HG03378 (cell line): ENCODE measurements at regions not wholly inside any gene's neighbourhood (a gene's known extent, or its start where the extent isn't known, plus 50 kb on each side); places are given as distances from the start of the nearest gene placed in this dataset.
"Not testable (repeated sequence)": the region's sequence is repeated elsewhere in the genome, so short reads cannot be mapped to it uniquely, and the experiment has no call there.

Experiments
- ATAC-seq: cut with Tn5 transposase; IDR thresholded peaks from one replicate; pipeline ENCODE4 v1.9.1; 2021; ENCODE audit warnings: mild to moderate bottlenecking, moderate library complexity; ENCODE audit not compliant: unreplicated experiment

DNA sequence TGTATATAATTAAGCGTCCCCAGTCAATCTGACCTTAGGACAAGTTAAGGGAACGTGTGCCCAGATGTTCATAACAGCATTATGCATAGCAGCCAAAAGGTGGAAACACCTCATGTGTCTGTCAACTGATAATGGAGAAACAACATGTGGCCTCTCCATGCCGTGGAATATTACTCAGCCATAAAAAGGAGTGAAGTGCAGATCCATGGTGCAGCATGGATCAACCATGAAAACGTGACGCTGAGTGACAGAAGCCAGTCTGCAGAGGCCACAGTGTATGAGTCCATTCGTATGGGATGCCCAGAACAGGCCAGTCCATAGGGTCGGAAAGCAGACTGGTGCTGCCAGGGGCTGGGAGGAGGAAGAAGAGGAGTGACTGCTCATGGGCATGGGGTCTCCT lies 161.0 kb upstream of the CIBAR2 start:
- ATAC-seq, result no peak

DNA sequence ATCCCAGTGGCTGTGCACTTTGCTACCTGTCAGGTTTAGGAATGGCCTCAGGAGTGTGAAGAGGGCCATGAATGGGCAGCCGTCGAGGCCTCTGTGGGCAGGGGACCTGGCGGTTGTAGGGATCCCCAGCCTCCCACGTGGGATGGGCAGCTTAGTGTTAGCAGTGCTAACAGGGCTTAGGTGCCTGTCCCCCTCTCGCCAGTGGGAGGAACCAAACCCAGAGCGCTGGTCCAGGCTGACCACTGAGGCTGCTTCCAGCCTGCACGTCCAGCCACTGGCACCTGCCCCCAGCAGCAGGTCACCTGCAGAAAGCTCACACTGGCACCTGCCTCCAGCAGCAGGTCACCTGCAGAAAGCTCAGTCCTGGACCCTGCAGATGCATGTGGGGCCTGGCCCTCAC lies 162.2 kb upstream of the CIBAR2 start:
- no peak for ATAC-seq

GRCh38 chr16:85274924-85275323 lies 162.7 kb upstream of the CIBAR2 start:
- ATAC-seq, result no peak

DNA sequence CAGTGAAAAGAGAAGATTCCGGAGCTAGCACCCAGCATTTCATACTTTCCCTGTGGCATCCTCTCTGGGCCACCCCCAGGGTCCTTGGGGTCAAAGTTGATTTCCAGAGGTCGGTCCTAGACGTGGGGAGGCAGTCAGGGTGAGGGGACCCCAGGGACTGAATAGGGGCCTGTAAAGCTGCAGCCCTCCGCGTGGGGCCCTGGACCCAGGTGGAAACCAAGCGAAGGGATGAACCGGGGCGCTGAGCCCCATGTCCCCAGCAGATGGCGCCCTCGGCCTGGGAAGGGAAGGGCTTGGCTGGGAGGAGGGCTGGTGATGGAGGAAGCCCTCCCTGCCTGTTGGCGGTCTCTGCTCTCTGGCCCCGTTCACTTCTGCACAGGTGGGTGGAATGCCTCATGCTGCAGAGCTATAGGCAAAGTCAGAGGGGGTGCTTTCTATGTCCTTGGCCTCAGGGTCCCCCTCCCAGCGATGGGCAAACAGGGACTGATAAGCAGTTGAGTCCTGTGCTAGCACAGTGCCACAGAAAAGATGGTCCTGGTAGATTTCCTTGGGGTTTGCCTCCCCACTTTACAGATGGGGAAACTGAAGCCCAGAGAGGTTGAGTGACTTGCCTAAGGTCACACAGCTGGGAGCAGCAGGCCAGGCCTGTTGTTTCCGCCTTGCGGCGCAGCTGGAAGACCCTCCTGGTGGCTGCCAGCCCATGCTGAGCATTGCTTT lies 163.4 kb upstream of the CIBAR2 start:
- no peak for ATAC-seq

DNA sequence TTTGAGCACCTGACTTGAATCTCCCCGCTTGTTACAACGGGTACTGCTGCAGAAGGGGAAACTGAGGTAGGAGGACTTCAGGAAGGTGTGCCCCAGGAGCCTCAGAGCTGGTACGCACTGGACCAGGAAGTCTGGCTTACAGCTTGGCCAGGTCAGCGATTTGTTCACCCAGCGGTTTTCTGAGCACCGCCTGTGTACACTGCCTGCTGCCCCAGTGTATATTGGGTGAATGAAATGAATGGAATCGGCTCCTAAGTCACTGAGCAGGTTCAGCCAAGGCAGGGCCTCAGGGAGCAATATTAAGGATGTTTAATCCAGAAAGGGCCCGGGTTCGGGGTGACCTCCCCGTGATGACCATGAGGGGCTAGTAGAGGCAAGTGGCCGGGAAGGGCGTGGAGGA lies 164.0 kb upstream of the CIBAR2 start:
- ATAC-seq, result no peak

GRCh38 chr16:85276721-85277120 lies 164.4 kb upstream of the CIBAR2 start:
- ATAC-seq, result no peak

DNA sequence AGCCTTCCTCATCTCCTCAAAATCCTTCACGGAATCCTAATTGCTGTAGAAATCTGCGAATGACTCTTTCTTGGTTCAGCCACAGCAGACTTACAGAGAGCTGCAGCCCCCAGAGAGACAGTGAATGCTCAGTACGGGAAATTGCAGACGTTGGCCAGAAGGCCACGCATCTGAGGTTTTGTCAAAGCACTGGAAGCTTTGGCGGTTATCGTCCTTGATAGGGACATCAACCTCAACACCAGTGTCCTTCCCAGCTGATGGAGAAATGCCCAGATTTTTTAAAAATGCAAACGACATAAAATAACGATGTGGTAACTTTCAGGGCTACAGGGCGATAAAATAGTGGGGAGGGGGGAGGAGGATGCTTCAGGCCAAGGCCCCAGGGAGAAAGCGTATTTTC lies 166.6 kb upstream of the CIBAR2 start:
- ATAC-seq, result no peak

DNA sequence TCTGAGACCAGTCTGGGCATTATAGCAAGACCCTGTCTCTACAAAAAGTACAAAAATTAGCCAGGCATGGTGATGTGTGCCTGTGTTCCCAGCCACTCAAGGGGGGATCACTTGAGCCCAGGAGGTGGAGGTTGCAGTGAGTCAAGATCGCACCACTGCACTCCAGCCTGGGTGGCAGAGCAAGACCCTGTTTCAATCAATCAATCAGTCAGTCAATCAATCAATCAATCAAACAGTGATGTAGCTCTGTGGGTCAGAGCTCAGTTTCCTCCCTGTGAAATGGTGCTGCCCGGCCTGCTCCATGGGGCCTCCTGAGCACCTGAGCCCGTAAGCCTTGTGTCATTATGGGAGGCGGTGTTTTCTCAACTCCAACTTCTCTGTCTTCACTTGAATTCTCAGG lies 167.1 kb upstream of the CIBAR2 start:
- no peak for ATAC-seq

DNA sequence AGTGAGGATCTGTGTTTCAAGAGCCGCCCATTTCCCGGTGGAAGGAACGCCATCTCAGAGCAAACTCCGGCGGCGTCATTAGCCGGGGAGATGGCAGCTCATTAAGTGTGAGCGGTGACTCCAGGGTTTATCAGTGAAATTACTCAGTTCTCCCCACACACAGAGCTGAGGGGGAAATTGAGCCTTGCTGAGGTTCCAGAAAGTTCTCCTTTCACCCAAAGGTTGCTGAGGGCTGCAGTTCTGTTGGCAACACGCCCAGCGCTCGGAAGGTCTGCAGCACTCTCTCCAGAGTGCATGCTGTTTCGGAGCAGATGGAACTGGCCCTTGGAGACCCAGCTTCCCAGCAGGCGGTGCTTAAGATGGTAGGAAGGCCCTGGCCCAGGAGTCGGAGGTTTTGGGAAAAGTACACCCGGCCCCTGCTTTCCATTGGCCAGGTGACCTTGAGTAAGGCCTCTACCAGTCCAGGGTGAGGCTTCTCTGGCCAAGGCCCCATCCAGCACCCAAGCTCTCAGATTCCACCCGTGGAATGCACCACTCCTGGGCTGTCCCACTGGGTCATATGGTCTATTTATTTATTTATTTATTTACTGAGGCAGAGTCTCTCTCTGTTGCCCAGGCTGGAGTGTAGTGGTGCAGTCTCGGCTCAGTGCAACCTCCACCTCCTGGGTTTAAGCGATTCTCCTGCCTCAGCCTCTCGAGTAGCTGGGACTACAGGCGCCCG lies 167.7 kb upstream of the CIBAR2 start:
- no peak for ATAC-seq

- no peak for ATAC-seq
These were observed 168.9 kb upstream of the CIBAR2 start for GRCh38 chr16:85281181-85281580.

GRCh38 chr16:85282842-85283241 lies 170.6 kb upstream of the CIBAR2 start:
- no peak for ATAC-seq

- no peak for ATAC-seq
These were observed 171.2 kb upstream of the CIBAR2 start for GRCh38 chr16:85283305-85284050.

DNA sequence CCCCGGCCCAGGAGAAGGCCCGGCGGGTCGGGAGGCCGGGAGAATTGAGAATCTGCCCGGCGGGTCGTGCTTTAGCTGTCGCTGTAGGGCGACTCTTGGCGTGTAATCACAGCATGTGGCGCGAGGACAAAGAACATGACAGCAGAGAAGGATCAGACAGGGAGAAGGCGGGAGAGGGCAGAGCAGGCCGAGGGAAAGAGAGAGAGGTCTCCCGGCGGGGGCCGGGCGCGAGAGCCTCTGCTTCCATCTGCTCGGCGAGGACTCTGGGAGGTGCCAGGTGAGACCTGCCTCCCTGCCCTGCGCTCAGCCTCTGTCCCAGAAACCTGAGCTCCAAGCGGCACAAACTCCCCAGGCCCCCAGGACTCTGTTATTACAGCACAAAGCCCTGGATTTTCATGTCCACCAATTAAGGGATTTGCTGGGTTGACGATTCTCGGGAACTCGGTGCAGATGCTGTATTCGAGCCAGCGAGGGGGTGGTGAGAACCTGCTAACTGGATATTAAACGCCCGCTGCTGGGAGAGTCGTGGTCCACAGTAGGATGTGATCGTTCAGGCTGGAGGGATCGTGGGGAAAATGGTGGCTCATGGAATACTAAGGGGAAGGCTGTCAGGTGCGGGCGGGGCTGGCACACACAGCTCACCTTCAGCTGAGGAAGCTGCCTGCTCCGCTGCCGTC lies 172.0 kb upstream of the CIBAR2 start:
- ATAC-seq, result no peak

- ATAC-seq, result no peak
These were observed 173.4 kb upstream of the CIBAR2 start for GRCh38 chr16:85285681-85286065.

- ATAC-seq, result no peak
These were observed 174.0 kb upstream of the CIBAR2 start for GRCh38 chr16:85286066-85286831.

- ATAC-seq, result no peak
These were observed 174.9 kb upstream of the CIBAR2 start for GRCh38 chr16:85286951-85287814.

- ATAC-seq, result not testable (repeated sequence)
These were observed 175.5 kb upstream of the CIBAR2 start for GRCh38 chr16:85287815-85288109.

GRCh38 chr16:85288341-85288868 lies 176.1 kb upstream of the CIBAR2 start:
- ATAC-seq, result no peak

DNA sequence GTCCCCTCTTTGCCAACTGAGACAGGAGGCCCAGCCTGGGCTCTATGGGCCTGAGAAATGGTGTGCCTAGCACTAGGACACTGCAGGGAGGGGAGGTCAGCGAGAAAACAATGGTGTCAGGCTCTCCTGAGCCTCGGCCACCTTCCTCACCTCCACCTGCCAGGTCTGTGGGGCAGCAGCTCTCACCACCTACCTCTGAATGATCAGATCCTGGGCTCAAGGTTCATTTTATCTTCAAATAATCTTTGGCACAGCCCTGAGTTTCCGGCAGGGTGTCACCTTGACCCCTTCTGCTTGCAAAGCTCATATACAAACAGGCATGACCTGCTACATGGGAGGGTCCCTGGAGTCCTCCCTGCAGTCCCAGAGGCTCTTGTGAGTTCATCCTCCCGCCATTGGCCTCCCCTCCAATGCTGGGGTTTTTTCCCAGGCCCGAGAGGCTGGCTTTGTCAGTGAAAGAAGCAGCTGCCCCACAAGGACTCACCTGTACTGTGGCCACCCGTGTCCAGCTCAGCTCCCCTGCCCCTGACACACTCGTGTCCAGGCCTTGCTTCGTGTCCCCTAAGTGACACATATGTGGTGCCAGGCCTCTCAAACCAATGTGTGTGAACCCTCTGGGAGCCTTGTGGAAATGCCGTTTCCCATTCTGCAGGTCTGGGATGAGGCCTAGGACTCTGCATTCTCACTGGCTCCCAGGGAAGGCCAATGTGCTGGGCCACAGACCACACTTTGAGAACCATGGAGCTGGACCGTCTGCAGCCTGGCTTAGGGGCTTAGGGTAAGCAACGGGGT lies 176.8 kb upstream of the CIBAR2 start:
- ATAC-seq, result no peak
